Hematopoietic multipotent progenitor cell treated with erythropoietin and hydrocortisone succinate and interleukin-3 and kit ligand, for 8 days (in vitro differentiated cells): ENCODE measurements at regions not wholly inside any gene's neighbourhood (a gene's known extent, or its start where the extent isn't known, plus 50 kb on each side); places are given as distances from the start of the nearest gene placed in this dataset.

ENCODE experiments used
- DNase-seq: peaks from one replicate; pipeline ENCODE4 v3.0.0-alpha.2; 2015

GRCh38 chr1:209425959-209426358, 157.6 kb upstream of the CAMK1G start:
- no peak for DNase-seq

- no peak for DNase-seq
Observed at GRCh38 chr1:209427277-209427676, 156.2 kb upstream of the CAMK1G start.

GRCh38 chr1:209427811-209428210, 155.7 kb upstream of the CAMK1G start:
- no peak for DNase-seq

DNA sequence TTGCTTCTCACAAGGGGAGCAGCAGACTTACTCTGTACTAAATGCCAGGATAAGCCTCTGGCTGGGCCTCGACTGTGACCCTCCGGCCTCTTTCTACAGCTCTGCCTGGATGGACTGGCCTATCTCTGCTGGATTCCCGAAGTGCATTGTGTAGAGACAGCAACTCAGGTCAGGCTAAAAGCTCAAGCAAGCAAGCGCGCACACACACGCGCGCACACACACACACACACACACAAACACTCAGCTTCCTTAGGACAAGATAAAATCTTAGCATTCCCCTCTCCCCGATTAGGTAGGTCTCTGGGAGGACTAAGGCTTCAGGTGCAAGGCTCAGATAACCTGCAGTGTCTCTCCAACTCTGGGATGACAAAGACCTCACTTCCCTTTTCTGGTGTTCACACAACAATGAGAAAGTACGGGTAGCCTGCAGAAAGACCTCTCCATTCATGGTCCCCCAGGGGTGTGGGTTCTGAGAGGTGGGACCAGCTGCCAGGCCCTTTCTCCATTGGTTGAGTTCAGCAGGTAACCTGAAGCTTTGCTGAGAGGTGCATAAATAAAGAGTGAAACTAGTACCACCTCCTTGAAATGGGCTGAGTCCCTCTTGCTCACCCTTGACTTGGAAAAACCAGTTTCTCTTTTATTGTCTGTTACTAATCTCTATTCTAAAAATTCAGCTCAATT, 155.1 kb upstream of the CAMK1G start:
- no peak for DNase-seq

DNA sequence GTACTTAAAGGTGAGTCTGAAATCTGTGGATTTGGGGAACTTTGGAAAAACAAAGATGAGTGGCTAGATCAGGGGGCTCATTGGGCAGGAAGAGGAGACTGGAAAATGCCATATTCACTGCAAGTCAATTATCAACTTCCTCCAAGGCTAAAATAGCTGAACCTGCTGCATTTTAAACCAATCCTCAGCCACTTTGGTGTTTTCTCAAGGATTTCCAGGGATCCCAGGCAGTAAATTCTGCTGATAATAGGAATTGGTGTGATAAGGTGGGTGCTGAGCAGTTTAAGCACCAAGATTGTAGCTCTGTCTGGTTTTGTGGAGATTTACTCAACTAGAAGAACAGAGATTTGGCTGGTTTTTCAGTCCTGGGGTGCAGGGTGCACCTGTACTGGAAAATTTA, 153.9 kb upstream of the CAMK1G start:
- no peak for DNase-seq

- DNase-seq, result no peak
Observed at GRCh38 chr1:209430107-209430506, 153.4 kb upstream of the CAMK1G start.

- DNase-seq, result no peak
Observed at GRCh38 chr1:209430821-209431259, 152.7 kb upstream of the CAMK1G start.

DNA sequence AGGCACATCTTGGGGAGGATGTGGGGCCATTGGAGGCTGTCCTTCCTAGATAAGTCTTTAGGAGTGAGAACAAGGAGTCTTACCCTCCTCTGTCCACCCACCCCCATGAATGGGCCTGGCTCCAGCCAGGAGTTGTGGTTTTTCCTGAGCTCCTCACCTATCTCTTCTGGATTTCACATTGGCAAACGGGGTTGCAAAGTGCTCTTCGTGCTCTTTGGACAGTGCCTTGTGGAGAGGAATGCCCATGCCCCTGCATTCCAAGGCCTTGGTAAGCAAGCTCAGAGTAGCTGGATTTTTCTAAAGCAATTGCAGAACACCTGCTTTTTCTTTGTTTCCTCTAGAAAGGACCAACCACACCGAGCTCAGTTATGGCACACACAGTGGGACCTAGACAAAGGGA, 152.1 kb upstream of the CAMK1G start:
- DNase-seq, result no peak

GRCh38 chr1:209431813-209432442, 151.6 kb upstream of the CAMK1G start:
- DNase-seq, result no peak

- no peak for DNase-seq
Observed at GRCh38 chr1:209432443-209432825, 151.1 kb upstream of the CAMK1G start.

DNA sequence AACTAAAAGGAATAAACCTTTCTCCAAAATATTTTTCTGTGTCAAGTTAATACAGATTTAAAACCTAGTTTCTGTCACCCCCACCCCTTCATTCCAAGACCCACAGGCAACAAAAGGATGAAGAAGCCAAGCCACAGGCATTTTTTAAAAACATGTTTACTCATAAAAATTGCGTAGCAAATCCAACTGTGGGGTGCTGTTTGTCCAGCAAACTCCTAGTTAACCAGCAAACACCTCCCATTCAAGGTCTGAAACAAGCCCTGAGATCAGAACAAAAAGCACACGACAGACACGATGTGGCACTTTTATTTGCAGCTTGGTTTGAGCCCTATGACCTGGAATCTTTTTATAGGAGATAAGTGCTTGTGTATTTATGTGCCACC, 149.9 kb upstream of the CAMK1G start:
- no peak for DNase-seq

DNA sequence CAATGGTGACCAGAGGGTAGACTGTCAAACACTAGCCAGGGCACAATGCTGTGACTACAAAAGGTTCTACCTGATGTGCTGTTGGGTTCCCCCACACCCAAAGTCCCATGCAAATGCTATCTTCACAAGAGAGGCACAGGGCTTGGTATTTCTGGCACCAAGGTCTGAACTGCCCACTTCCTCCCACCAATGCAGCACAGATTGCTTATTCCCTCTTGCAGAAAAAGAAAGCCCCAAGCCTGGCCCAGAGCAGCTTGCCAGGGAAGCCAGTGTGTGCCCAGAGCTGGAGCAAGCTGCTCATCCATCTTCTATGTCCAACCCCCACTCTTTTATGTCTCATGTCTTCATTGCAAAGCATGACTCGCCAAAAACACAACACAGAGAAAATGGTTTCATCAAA, 149.4 kb upstream of the CAMK1G start:
- no peak for DNase-seq

GRCh38 chr1:209434631-209435217, 148.8 kb upstream of the CAMK1G start:
- DNase-seq, result no peak

- peak; percentile 40 for DNase-seq
Observed at GRCh38 chr1:209435654-209436566, 147.6 kb upstream of the CAMK1G start.

GRCh38 chr1:209439828-209440227, 143.7 kb upstream of the CAMK1G start:
- DNase-seq, result no peak

- no peak for DNase-seq
Observed at GRCh38 chr1:209443361-209443931, 140.1 kb upstream of the CAMK1G start.

GRCh38 chr1:209443975-209444651, 139.4 kb upstream of the CAMK1G start:
- no peak for DNase-seq

GRCh38 chr1:209444961-209445360, 138.6 kb upstream of the CAMK1G start:
- no peak for DNase-seq

DNA sequence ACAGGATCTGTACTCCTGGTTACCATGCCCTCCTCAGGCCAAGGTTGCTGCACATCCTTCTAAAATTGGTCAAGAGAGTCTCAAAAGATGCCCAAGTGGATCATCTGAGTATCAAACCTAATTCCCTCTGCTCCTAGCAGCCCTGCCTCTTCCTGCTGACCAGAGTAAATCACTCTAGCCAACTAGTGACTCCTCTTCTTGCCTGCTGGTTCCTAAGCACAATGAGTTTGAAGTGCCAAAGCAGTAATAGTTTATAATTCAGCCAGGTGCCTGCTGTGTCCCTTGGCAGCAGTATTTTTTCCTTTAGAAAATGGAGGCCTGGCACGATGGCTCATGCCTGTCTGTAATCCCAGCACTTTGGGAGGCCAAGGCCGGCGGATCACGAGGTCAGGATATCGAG, 137.9 kb upstream of the CAMK1G start:
- DNase-seq, result no peak

GRCh38 chr1:209446356-209446755, 137.2 kb upstream of the CAMK1G start:
- no peak for DNase-seq

DNA sequence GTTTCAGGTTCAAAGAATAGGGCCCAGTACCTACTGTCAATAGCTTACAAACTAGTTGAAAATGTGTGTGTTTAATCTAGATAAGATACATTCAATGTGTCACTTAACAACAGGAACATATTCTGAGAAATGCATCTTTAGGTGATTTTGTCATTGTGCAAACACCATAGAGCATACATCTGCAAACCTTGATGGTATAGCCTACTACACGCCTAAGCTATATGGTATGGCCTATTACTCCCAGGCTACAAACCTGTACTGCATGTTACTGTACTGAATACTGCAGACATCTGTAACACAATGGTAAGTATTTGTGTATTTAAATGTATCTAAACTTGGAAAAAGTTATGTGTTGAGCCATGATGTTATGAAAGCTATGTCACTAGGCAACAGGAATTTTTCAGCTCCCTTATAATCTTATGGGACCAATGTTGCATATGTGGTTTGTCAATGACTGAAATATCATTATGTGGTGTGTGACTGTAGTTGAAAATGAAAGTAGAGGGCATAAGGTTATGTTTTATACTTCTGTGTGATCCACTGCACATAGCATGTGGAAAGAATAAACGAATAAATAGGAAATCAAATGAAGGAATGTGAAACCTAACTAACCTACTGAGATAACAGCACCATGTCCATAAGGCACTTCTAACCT, 129.0 kb upstream of the CAMK1G start:
- no peak for DNase-seq

DNA sequence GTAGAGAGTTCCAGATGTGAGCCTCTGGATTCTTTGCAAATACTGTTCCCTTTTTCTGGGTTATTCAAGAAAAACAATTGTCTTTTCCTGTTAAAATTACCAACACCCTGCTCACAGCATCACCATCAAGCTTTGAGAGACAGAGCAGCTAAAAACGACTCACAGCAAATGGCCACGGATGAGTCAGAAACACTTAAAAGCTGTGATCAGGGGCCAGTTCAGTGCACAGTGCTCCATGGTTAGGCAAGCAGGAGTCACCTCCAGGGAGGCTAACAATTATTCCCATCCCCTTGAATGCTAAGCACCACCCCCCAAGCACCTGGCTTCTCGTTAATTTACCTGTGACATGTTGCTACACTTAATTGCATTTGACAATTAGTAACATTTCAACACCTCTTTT, 128.4 kb upstream of the CAMK1G start:
- DNase-seq, result no peak
